Mesenchymal stem cell (in vitro differentiated cells and primary cell): ENCODE measurements at regions not wholly inside any gene's neighbourhood (a gene's known extent, or its start where the extent isn't known, plus 50 kb on each side); places are given as distances from the start of the nearest gene placed in this dataset.
A peak's percentile ranks its signal among the peaks of the same experiment; 100 is the strongest.

ENCODE experiments used
- DNase-seq: peaks from one replicate; pipeline ENCODE4 v3.0.0-alpha.2; 2013
- H2AFZ ChIP-seq: one replicate; pipeline ENCODE4 v1.6.1; 2013; ENCODE audit warnings: low read depth, mild to moderate bottlenecking, control low read depth, inconsistent platforms, low read length, moderate library complexity
- H2AK5ac ChIP-seq: 2 replicates; pipeline ENCODE4 v1.6.1; 2013; ENCODE audit warnings: low read length, moderate library complexity, mild to moderate bottlenecking, inconsistent platforms; ENCODE audit not compliant: severe bottlenecking
- H2BK120ac ChIP-seq: one replicate; pipeline ENCODE4 v1.6.1; 2013; ENCODE audit warnings: low read depth, mild to moderate bottlenecking, inconsistent platforms, low read length, moderate library complexity
- H2BK12ac ChIP-seq, 2 experiments: one replicate each; pipeline ENCODE4 v1.6.1; 2013; ENCODE audit warnings: inconsistent platforms in 2 of 2, low read length in 2 of 2, mild to moderate bottlenecking in 2 of 2, moderate library complexity in 2 of 2, control low read depth in 1 of 2
- H2BK15ac ChIP-seq: one replicate; pipeline ENCODE4 v1.6.1; 2013; ENCODE audit warnings: mild to moderate bottlenecking, low read depth, inconsistent platforms; ENCODE audit not compliant: poor library complexity, severe bottlenecking
- H2BK5ac ChIP-seq: 2 replicates; pipeline ENCODE4 v1.6.1; 2013; ENCODE audit warnings: low read depth, mild to moderate bottlenecking, low read length, control low read depth, inconsistent platforms; ENCODE audit not compliant: poor library complexity, severe bottlenecking
- H3K14ac ChIP-seq, 2 experiments: one replicate each; pipeline ENCODE4 v1.6.1; 2013; ENCODE audit warnings: inconsistent platforms in 2 of 2, low read length in 2 of 2, control low read depth in 1 of 2, mild to moderate bottlenecking in 1 of 2, moderate library complexity in 1 of 2
- H3K18ac ChIP-seq, 2 experiments: one replicate each; pipeline ENCODE4 v1.6.1; 2013; ENCODE audit warnings: inconsistent platforms in 2 of 2, low read length in 2 of 2, control low read depth in 1 of 2, low read depth in 1 of 2, mild to moderate bottlenecking in 1 of 2
- H3K23ac ChIP-seq, 2 experiments: one replicate each; pipeline ENCODE4 v1.6.1; 2013; ENCODE audit warnings: inconsistent platforms in 2 of 2, low read length in 2 of 2, mild to moderate bottlenecking in 2 of 2, moderate library complexity in 2 of 2, control low read depth in 1 of 2
- H3K27ac ChIP-seq: 2 replicates; pipeline ENCODE4 v1.5.1; 2013; ENCODE audit warnings: mild to moderate bottlenecking, moderate library complexity, low read length, control low read depth, inconsistent platforms; ENCODE audit not compliant: poor library complexity, severe bottlenecking
- H3K27me3 ChIP-seq, 2 experiments: 2 replicates each; pipeline versions ENCODE4 v1.6.1 to v1.7.0; 2013; ENCODE audit warnings: low read length in 2 of 2, mild to moderate bottlenecking in 2 of 2, moderate library complexity in 2 of 2, control low read depth in 1 of 2, inconsistent platforms in 1 of 2; ENCODE audit not compliant: control insufficient read depth in 1 of 2, insufficient read depth in 1 of 2
- H3K36me3 ChIP-seq, 2 experiments: 2 replicates each; pipeline versions ENCODE4 v1.6.1 to v1.7.0; 2013; ENCODE audit warnings: low read length in 2 of 2, control low read depth in 1 of 2, inconsistent platforms in 1 of 2, low read depth in 1 of 2, mild to moderate bottlenecking in 1 of 2; ENCODE audit not compliant: insufficient read depth in 2 of 2, control insufficient read depth in 1 of 2
- H3K4ac ChIP-seq, 2 experiments: one replicate each; pipeline ENCODE4 v1.6.1; 2013; ENCODE audit warnings: inconsistent platforms in 2 of 2, low read length in 2 of 2, mild to moderate bottlenecking in 2 of 2, moderate library complexity in 2 of 2, control low read depth in 1 of 2, low read depth in 1 of 2
- H3K4me1 ChIP-seq: 2 replicates; pipeline ENCODE4 v1.6.1; 2013; ENCODE audit warnings: low read depth, low read length, control low read depth; ENCODE audit not compliant: control insufficient read depth, insufficient read depth
- H3K4me2 ChIP-seq: 2 replicates; pipeline ENCODE4 v1.6.1; 2013; ENCODE audit warnings: low read length, mild to moderate bottlenecking, inconsistent platforms; ENCODE audit not compliant: poor library complexity, severe bottlenecking
- H3K4me3 ChIP-seq, 2 experiments: 2 replicates each; pipeline versions ENCODE4 v1.5.1 to v1.7.0; 2013; ENCODE audit warnings: low read length in 2 of 2, mild to moderate bottlenecking in 2 of 2, control low read depth in 1 of 2, low read depth in 1 of 2; ENCODE audit not compliant: insufficient read depth in 1 of 2
- H3K79me1 ChIP-seq: replicated peaks from 2 replicates; pipeline ENCODE4 v1.6.1; 2013; ENCODE audit warnings: mild to moderate bottlenecking, control low read depth, low read length, inconsistent platforms; ENCODE audit not compliant: poor library complexity, severe bottlenecking
- H3K9ac ChIP-seq: 2 replicates; pipeline ENCODE4 v1.7.0; 2013; ENCODE audit warnings: mild to moderate bottlenecking, low read length, moderate library complexity
- H3K9me3 ChIP-seq: 2 replicates; pipeline ENCODE4 v1.7.0; 2013; ENCODE audit warnings: mild to moderate bottlenecking, low read length; ENCODE audit not compliant: control insufficient read depth
- H4K8ac ChIP-seq: one replicate; pipeline ENCODE4 v1.6.1; 2013; ENCODE audit warnings: inconsistent platforms, mild to moderate bottlenecking, low read length, moderate library complexity
- H4K91ac ChIP-seq: one replicate; pipeline ENCODE4 v1.6.1; 2013; ENCODE audit warnings: mild to moderate bottlenecking, low read length, inconsistent platforms
- whole genome bisulfite sequencing: methylation state at CpG from one replicate; pipeline ENCODE4 v1.1.7; 2013; ENCODE audit warnings: mixed read lengths; 5-methylcytosine and 5-hydroxymethylcytosine counted together

DNA sequence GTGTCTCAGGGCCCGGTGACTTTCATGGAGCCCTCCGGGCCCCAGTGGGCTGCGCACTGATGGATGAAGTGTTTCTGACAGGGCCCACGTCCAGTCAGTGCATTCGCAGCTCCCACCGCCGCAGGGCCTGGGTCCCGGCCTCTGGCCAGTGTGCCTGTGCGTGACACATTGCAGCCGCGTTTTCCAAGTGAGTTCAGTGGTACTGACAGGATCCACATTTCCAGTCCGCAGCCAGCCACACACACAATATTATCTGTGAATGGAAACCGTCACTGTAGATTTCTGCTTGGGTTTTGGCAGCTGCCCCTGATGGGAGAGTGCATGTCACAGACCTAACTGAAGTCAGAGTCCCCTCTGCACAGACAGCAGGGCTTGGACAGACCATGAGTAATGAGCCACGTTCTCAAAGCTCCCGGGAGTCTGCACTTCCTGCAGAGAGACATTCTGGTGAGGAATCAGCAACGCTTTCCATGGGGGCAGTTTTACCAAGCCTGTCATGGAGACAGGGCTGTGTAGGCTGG, 171.4 kb downstream of the MYLK4 start:
- no peak overlapping the region for H2BK120ac ChIP-seq
- H2BK5ac ChIP-seq = no peak overlapping the region
- peaks cover 8% of the 10 kb centered on the region for H3K4me1 ChIP-seq
- no peaks in the 10 kb centered on the region for H3K79me1 ChIP-seq
- H4K8ac ChIP-seq = peak overlapping the region; percentile 36
- H2AK5ac ChIP-seq = no peak overlapping the region
- peak; percentile 15 for DNase-seq
- H3K9me3 ChIP-seq = no peaks in the 10 kb centered on the region
- H3K9ac ChIP-seq = no peak overlapping the region
- H3K27ac ChIP-seq = no peak overlapping the region
- H2BK15ac ChIP-seq = no peak overlapping the region
- H3K4ac ChIP-seq = no peak overlapping the region
- no peak overlapping the region for H4K91ac ChIP-seq
- no peak overlapping the region for H3K14ac ChIP-seq
- no peak overlapping the region for H3K18ac ChIP-seq
- no peaks in the 10 kb centered on the region for H3K36me3 ChIP-seq
- H3K23ac ChIP-seq = no peak overlapping the region
- no peaks in the 10 kb centered on the region for H3K27me3 ChIP-seq
- H2BK12ac ChIP-seq = peak overlapping the region in 1 of 2 experiments; percentile 61
- 60% methylated on average over 16 of the region's 16 CpGs for WGBS
- H3K4me2 ChIP-seq = no peak overlapping the region
- H3K4me3 ChIP-seq = no peak overlapping the region
- no peak overlapping the region for H2AFZ ChIP-seq

DNA sequence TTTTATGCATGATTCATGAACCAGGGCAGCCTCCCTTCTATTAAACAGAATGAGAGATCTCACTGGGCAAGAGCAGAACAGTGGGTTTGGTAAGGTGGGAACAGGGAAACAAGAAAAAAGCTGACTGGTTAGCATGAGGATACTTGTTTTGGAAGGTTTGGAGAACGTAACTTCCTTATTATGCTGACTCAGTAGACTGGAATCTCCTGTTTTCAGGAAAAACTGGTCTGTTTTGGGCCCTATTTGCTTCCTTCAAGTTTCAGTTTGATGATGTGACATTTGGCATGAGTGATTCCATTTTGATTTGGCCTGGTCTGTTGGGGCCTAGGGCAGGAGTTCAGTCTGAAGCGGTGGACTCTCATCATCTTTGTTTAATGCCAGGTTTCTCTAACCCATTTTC, 172.0 kb downstream of the MYLK4 start:
- Histone ChIP-seq H2BK5ac (no peak overlapping the region), H3K18ac (no peak overlapping the region), H4K91ac (no peak overlapping the region), H3K9ac (no peak overlapping the region), H3K9me3 (no peaks in the 10 kb centered on the region), H3K14ac (peak overlapping the region in 1 of 2 experiments; percentile 60), H3K4me3 (no peak overlapping the region), H2BK15ac (no peak overlapping the region), H3K27me3 (no peaks in the 10 kb centered on the region), H4K8ac (no peak overlapping the region), H3K4ac (no peak overlapping the region), H3K79me1 (no peaks in the 10 kb centered on the region), H2BK12ac (no peak overlapping the region), H3K4me1 (peaks cover 8% of the 10 kb centered on the region), H3K23ac (no peak overlapping the region), H2BK120ac (no peak overlapping the region), H2AK5ac (peak overlapping the region; percentile 88), H2AFZ (no peak overlapping the region), H3K27ac (no peak overlapping the region), H3K4me2 (no peak overlapping the region), H3K36me3 (no peaks in the 10 kb centered on the region)
- 53% methylated on average over 2 of the region's 2 CpGs for whole genome bisulfite sequencing
- no peak for DNase-seq

DNA sequence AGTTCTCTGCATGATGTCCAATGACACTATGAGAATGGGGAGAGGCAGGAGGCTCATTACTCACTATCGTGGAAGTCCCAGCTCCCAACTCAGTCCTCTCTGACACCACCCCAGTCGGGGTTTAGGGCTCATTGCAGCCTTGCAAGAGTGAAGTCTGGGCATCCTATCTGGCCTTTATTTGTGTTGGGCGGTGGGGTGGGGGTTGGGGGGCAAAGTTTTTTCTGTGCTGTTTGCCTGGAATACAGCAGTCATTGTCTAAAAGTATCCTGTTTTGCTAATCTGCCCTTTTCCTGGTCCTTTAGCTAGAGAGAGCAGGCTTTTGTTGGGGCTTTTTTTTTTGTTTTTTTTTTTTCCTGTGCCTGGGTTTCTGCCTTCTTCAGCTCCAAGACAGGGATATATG, 174.2 kb downstream of the MYLK4 start:
- Histone ChIP-seq H3K36me3 (no peaks in the 10 kb centered on the region), H3K18ac (no peak overlapping the region), H2BK5ac (no peak overlapping the region), H3K23ac (no peak overlapping the region), H2AK5ac (no peak overlapping the region), H3K4me1 (peaks cover 8% of the 10 kb centered on the region), H3K4ac (no peak overlapping the region), H3K14ac (no peak overlapping the region), H3K79me1 (no peaks in the 10 kb centered on the region), H3K9me3 (no peaks in the 10 kb centered on the region), H3K9ac (no peak overlapping the region), H2BK120ac (no peak overlapping the region), H3K4me3 (no peak overlapping the region), H3K27me3 (no peaks in the 10 kb centered on the region), H2BK15ac (no peak overlapping the region), H4K91ac (no peak overlapping the region), H4K8ac (no peak overlapping the region), H3K4me2 (no peak overlapping the region), H2AFZ (no peak overlapping the region), H2BK12ac (no peak overlapping the region), H3K27ac (no peak overlapping the region)
- WGBS = 77% methylated on average over 1 of the region's 3 CpGs
- no peak for DNase-seq

DNA sequence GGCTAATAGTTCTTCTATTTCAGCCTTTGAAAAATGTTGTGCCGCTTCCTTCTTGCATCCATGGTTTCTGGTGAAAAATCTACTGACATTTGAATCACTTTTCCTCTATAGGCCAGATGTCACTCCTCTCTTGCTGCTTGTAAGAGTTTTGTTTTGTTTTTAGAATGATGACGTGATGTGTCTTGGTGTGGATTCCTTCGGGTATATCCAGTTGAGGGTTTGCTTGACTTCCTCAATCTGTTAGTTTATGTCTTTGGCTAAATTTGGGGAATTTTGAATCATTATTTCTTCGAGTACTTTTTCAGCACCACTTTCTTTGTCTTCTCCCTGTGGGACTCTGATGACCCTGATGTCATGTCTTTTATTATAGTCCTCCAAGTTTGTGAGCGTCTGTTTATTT, 175.5 kb downstream of the MYLK4 start:
- no peak overlapping the region for H2AK5ac ChIP-seq
- no peaks in the 10 kb centered on the region for H3K27me3 ChIP-seq
- H3K36me3 ChIP-seq = no peaks in the 10 kb centered on the region
- H2BK120ac ChIP-seq = no peak overlapping the region
- H3K79me1 ChIP-seq = no peaks in the 10 kb centered on the region
- H3K4ac ChIP-seq = no peak overlapping the region
- no peak overlapping the region for H3K4me2 ChIP-seq
- H4K8ac ChIP-seq = no peak overlapping the region
- H3K27ac ChIP-seq = no peak overlapping the region
- no peak overlapping the region for H3K14ac ChIP-seq
- no peak for DNase-seq
- H2BK5ac ChIP-seq = no peak overlapping the region
- H2BK12ac ChIP-seq = no peak overlapping the region
- H3K4me3 ChIP-seq = no peak overlapping the region
- H3K4me1 ChIP-seq = peaks cover 8% of the 10 kb centered on the region
- H3K9me3 ChIP-seq = no peaks in the 10 kb centered on the region
- H2BK15ac ChIP-seq = no peak overlapping the region
- no peak overlapping the region for H4K91ac ChIP-seq
- H3K9ac ChIP-seq = no peak overlapping the region
- no peak overlapping the region for H3K23ac ChIP-seq
- H2AFZ ChIP-seq = no peak overlapping the region
- H3K18ac ChIP-seq = no peak overlapping the region
- 67% methylated on average over 3 of the region's 5 CpGs for WGBS
